ENCODE measurements at regions not wholly inside any gene's neighbourhood (a gene's known extent, or its start where the extent isn't known, plus 50 kb on each side); places are given as distances from the start of the nearest gene placed in this dataset.

GRCh38 chr1:88265606-88266005, 418.5 kb upstream of the PKN2 start:
- TF ChIP-seq POLR2AphosphoS5 (IDR thresholded peaks at IDR 0.05; ENCODE audit: low read depth, low read length), result no peak
- no peak for TF ChIP-seq POLR2A (IDR thresholded peaks at IDR 0.05; ENCODE audit: low read depth, low read length)
